ENCODE measurements at regions not wholly inside any gene's neighbourhood (a gene's known extent, or its start where the extent isn't known, plus 50 kb on each side); places are given as distances from the start of the nearest gene placed in this dataset.
"Not testable (repeated sequence)": the region's sequence is repeated elsewhere in the genome, so short reads cannot be mapped to it uniquely, and the experiment has no call there.

DNA sequence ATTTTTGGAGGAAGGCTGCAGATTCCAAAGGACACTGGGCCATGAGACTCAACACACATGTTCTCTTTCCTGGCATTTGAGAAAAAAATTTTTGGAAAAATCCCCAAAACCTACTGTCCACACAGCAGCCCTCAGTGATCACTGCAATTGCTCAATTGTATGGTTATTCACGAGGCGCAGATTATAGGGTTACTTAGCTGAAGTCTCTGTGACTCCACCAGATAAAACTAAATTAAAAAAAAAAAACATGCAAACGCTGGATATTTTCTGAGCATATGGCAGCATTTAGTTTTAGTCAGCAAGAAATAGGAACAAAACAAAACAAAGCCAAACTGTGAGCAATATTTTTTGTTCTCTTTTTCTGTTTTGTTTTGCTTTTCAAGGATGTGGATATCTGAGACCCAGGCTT is 83.8 kb upstream of the FAM20A start:
- in situ Hi-C loops (cut with HindIII; ENCODE audit: low pct_unique_long_range_greater_than_20kb, low sequenced_read_pairs) = no loop called here

DNA sequence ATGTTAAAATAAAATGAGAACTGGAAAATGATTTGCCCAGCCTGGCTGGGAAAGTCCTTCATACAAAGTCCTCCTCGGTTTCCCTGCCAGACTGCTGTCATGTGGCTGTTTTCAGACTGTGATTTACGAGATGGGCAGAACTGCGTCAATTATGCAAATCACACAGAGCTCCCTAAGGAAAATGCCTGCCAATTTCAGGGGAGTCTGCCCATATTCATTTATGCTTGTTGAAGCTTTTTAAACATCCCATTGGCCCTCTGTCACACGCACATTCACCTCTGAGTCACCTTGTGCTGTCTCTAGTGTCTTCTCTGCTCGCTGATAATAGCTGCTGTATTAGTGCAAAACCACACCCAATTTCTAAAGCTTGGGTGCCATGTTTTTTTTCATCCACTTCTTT is 81.7 kb upstream of the FAM20A start:
- in situ Hi-C loops (cut with HindIII; ENCODE audit: low pct_unique_long_range_greater_than_20kb, low sequenced_read_pairs) = no loop called here
- no peak for DNase-seq (ENCODE audit: low read depth)

More for the DNA sequence above, 83.8 kb upstream of the FAM20A start:
- DNase-seq (ENCODE audit: low read depth) = no peak

DNA sequence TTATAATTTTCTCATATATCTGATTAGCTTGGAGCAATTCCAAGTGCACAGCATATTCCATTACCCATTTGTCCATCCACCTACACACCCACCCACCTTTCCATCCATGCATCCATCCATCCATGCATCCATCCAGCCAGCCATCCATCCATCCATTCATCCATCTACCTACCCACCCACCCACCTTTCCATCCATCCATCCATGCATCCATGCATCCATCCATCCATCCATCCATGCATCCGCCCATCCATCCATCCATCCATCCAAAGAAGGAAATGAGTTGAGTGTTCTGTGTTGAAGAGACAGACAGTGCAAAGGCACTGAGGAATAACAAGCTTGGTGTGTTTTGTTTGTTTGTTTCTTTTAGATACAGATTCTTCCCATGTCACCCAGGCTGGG is 78.7 kb upstream of the FAM20A start:
- no peak for DNase-seq (ENCODE audit: low read depth)
- in situ Hi-C loops (cut with HindIII; ENCODE audit: low pct_unique_long_range_greater_than_20kb, low sequenced_read_pairs) = no loop called here

DNA sequence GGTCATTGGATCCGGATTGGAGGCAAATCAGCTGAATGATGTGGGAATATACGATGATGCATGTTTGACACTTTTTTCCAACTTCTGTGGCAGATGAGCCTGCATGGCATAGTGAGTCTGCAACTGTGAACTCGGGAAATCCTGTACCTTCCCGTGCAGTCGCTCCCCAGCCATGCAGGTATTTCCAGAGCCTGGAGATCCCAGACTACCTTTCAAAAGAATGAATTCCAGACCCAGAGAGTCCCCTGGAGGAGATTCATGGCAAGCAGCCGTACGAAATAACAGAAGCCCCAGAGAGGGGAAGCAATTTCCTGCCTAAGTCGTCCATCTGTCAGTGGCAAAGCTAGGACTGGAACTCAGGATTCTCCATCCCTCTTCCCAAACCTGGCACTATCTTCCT is 75.7 kb upstream of the FAM20A start:
- in situ Hi-C loops (cut with HindIII; ENCODE audit: low pct_unique_long_range_greater_than_20kb, low sequenced_read_pairs) = no loop called here
- no peak for DNase-seq (ENCODE audit: low read depth)

DNA sequence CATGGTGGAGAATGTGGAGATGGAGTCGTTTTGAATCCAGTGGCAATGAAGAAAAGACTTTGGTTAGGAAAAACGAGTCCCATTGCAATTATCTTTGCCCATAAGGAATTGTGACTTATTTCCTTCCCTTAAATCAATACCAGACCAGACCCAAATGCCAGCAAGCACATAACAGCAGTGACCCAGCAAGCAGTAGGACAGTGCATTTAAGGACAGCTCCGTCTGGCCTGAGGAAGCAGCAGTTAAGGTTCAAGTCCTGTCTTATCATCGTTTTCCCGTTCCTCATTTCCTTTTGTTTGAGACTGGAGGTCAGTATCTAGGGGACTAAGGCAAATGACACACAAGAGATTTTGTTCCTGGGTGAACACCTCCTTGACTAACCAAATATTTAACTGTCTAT is 74.6 kb upstream of the FAM20A start:
- in situ Hi-C loops (cut with HindIII; ENCODE audit: low pct_unique_long_range_greater_than_20kb, low sequenced_read_pairs) = no loop called here
- DNase-seq (ENCODE audit: low read depth) = no peak

DNA sequence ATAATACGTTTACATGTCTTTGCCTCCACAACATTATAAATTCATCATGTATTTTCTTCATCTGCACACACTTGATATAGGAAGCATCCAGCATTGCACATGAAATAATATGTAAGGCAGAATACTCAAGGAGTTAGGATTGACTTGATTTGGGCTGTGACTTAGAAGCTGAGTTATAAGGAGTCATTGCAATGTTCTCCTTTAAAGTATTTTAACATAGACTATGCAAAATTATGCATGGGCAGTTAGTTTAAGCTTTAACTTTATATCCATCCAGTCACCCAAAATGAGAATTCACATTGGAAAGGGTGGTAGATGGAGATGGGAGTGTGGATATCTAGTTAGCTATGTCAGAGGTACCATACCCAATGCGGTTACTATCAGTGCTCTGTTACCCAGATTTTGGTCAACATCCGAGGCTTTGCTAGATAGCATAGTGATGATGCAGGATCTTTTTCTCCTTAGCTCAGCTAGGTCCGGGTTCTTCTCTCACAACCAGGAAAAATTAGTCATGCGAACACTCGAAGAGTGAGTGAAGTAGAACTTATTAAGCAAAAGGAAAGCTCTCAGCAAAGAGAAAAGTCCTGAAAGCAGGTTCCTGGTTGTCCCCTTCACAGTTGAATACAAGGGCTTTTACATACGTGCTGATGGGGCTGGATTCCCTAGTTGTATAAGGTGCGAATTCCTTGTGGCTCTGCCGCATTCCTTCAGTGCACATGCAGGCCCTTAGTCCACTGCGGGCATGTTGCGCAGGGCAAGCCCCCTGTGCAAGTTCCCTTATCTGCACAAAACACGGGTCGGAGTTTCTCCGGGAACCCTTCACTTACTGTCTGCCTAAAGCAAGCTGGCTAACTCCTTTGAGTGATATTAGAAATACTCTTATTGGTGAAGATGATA is 73.1 kb upstream of the FAM20A start:
- in situ Hi-C loops (cut with HindIII; ENCODE audit: low pct_unique_long_range_greater_than_20kb, low sequenced_read_pairs) = no loop called here
- DNase-seq (ENCODE audit: low read depth) = no peak

DNA sequence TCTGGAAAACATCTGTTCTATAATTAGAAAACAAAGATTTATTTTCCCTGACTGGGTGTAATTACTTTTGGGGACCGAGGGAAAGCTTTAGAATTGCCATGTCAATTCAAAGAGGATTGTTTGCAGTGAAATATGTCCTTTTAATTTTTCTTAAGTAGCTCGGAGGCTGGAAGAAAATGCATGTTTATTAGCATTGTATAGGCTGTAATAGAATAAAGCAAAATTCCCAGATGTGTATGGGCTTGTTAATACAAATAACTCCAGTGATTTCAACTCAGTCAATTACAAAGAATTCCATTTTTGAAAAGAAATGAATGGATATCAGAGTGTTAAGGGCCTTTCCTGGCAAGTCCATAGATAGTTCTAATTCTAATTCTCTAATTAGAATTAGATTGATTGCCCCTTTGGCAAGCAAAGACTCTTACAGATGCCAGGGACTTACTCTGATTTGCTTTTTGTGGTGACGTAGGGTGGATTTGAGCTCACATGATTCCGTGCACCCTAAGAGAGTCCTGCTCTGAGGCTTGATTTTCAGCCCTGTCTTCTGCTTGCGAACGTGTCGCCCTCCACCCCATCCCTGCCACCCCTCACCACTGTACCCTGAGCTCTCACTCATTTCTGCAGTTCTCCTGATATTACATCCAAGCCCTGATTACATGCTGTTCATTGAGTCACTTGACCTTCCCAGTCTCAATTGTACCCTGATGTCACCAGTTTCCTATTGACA is 70.0 kb upstream of the FAM20A start:
- no peak for DNase-seq (ENCODE audit: low read depth)
- in situ Hi-C loops (cut with HindIII; ENCODE audit: low pct_unique_long_range_greater_than_20kb, low sequenced_read_pairs) = no loop called here

DNA sequence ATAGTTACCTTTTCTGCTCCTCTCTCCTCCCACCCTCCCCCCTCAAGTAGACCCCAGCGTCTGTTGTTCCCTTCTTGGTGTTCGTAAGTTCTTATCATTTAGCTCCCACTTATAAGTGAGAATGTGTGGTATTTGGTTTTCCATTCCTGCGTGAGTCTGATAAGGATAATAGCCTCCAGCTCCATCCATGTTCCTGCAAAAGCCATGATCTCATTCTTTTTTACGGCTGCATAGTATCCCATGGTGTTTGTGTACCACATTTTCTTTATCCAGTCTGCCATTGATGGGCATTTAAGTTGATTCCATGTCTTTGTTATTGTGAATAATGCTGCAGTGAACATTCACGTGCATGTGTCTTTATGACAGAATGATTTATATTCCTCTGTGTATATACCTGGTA is 65.3 kb upstream of the FAM20A start:
- in situ Hi-C loops (cut with HindIII; ENCODE audit: low pct_unique_long_range_greater_than_20kb, low sequenced_read_pairs) = not testable (repeated sequence)

DNA sequence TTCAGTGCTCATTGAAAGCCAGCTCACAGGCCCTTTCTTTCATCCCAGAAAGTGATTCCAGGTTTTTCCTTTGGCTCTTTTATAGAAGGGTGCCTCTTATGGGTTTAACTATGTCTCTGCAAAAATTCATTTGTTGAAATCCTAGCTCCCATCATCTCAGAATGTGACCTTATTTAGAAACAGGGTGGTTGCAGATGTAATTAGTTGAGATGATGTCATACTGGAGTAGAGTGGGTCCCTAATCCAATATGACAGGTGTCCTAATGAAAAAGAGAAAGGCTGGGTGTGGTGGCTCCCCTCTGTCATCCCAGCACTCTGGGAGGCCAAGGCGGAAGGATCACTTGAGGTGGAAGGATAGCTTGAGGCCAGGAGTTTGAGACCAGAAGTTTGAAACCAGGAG is 64.2 kb upstream of the FAM20A start:
- in situ Hi-C loops (cut with HindIII; ENCODE audit: low pct_unique_long_range_greater_than_20kb, low sequenced_read_pairs) = no loop called here
- no peak for DNase-seq (ENCODE audit: low read depth)

More for the DNA sequence above, 65.3 kb upstream of the FAM20A start:
- DNase-seq (ENCODE audit: low read depth) = not testable (repeated sequence)

DNA sequence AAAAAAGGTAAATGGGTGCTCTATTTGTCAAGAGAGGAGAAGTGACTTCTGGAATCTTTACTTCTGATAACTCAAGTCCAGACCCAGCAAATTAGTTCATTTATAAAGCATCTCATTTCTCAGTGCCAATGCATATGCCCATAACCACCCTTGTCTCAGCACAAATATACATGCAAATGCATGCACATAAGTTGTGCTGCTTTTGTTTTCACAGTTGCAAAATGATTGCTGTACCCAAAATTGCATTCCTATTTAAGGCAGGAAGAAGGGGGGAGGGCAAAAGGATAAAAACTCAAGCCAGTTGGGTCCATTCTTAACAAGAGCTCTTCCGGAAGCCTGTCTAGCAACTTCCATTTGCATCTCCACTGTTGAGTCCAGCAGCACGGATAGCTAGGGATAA is 61.3 kb upstream of the FAM20A start:
- DNase-seq (ENCODE audit: low read depth) = no peak
- in situ Hi-C loops (cut with HindIII; ENCODE audit: low pct_unique_long_range_greater_than_20kb, low sequenced_read_pairs) = no loop called here

DNA sequence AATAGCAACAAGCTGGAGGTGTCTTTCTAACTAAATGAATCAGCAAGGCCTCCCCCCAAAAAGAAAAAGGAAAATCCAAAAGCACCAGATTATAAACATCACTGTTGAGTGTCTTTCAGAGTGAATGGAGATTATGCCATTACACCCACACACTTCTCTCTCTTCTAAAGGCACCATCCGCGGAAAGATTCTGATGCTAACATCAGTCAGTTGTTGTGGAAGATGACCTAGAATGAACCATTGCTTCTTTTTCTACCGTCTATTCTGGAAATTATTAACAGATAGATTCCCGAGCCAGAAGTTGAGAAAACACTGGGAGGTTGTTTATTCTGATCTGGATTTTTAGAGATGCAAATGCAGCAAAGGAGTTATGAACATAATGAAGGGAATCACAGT is 60.9 kb upstream of the FAM20A start:
- in situ Hi-C loops (cut with HindIII; ENCODE audit: low pct_unique_long_range_greater_than_20kb, low sequenced_read_pairs) = no loop called here
- peak; percentile 2 for DNase-seq (ENCODE audit: low read depth)

DNA sequence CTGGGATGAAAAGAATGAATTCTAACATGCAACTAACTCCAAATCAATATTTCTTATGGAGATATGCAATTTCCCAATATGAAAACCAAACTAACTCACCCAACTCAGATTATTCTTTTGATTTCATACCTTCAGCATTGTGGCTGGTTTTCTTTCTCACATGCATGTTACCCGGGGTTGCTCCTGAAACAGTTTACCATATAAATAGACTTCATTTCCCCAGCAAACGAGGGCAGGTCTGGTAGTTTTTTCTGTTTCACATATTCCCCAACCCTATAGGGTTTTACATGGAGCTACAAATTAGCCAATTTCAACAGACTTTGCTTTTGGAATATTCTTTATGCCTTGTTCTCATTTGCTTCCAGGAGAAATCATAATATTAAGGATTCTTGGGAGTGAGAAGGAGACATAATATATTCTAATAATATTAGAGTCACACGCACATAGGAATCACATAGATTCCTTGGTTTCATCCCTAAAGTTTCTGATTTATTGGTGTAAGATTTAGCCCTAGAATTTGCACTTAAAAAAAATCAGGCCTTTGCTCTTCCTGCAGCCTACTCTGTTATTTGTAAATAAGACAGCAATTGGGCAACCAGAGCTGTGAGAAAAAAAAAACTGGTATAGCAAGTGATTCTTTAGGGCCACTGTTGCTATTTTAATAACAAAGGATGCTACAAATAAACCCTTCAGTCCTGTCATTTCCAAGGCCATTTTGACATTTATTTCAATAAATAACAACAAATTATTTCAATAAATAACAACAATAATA is 60.3 kb upstream of the FAM20A start:
- in situ Hi-C loops (cut with HindIII; ENCODE audit: low pct_unique_long_range_greater_than_20kb, low sequenced_read_pairs) = no loop called here
- DNase-seq (ENCODE audit: low read depth) = no peak

DNA sequence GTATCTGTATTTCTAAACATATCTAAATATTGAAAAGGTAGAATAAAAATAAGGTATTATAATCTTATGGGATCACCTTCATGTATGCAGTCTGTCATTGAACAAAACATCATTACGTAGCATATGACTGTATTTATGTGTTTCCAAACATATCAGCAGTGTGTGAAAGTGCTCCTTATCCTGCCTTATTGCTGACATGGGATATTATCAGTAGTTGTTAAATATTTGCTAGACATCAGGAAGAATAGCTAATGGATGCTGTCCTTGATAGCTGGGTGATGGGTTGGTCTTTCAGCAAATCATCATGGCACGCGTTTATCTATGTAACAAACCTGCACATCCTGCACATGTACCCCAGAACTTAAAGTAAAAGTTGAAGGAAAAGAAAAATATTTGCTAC is 59.1 kb upstream of the FAM20A start:
- no peak for DNase-seq (ENCODE audit: low read depth)
- in situ Hi-C loops (cut with HindIII; ENCODE audit: low pct_unique_long_range_greater_than_20kb, low sequenced_read_pairs) = no loop called here

DNA sequence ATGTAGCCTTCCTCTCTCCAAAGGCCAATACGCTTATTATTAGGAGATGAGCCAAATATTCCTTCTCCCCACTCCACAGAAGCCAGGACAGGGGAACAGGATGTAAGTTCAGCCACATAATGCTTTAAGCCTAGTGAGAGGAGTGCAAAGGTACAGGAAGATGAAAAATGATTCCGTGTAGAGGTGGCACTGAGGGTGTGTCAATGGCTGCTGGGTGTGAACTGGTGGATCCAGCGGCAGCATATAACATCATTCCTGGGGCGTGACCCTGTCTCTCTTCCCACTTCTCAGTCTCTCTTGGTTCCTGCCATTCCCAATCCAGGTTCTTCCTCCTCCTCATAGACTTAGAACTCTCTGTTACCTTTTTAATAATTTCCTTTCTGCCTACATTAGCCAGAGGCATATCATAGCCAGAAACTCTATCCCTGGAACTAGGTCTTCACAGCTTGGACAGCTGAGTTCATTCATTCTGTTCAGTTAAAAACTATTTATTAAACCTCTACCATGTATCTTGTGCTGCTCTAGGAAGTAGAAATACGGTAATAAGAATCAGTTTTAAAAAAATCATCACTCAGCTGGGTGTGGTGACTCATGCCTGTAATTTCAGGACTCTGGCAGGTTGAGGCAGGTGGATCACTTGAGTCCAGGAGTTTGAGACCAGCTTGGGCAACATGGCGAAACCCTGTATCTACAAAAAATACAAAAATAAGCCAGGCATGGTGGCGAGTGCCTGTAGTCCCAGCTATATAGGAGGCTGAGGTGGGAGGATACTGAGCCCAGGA is 58.0 kb upstream of the FAM20A start:
- no peak for DNase-seq (ENCODE audit: low read depth)
- in situ Hi-C loops (cut with HindIII; ENCODE audit: low pct_unique_long_range_greater_than_20kb, low sequenced_read_pairs) = no loop called here

DNA sequence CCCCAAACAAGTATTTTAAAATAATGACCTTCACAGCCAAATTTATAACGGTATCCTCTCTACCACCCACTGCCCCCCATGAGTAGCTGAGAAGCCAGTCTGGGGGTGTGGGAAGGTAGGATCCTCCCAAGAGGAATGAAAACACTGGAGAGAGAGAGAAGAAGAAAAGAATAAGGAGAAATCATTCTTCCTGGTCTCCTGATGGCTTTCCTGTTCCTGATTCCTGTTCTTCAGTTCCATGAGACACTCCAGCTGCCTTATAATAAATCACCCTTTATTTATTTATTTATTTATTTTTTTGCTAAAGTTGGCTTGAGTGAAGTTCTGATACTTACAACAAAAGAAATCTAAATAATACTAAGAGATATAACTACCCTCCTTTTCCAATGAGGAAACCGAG is 56.4 kb upstream of the FAM20A start:
- in situ Hi-C loops (cut with HindIII; ENCODE audit: low pct_unique_long_range_greater_than_20kb, low sequenced_read_pairs) = no loop called here

DNA sequence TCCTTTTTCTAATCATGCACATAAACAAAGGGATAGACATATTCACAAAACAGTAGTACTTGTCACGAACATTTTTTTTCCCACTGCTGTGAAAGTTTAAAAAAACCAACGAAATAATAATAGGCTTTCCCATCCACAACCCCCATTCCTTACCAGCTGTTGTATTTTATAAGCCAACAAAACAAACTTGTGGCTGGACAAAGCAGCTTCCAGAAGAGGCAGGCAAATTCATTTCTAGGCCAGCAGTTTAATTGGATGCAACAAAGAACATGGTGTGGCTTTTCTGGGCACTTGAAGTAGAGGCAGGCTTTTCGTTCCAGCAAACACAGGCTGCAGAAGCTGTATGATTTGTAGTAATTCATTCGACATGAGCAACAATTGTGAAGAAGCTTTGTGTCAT is 56.0 kb upstream of the FAM20A start:
- DNase-seq (ENCODE audit: low read depth) = no peak
- in situ Hi-C loops (cut with HindIII; ENCODE audit: low pct_unique_long_range_greater_than_20kb, low sequenced_read_pairs) = no loop called here

More for the DNA sequence above, 56.4 kb upstream of the FAM20A start:
- no peak for DNase-seq (ENCODE audit: low read depth)

DNA sequence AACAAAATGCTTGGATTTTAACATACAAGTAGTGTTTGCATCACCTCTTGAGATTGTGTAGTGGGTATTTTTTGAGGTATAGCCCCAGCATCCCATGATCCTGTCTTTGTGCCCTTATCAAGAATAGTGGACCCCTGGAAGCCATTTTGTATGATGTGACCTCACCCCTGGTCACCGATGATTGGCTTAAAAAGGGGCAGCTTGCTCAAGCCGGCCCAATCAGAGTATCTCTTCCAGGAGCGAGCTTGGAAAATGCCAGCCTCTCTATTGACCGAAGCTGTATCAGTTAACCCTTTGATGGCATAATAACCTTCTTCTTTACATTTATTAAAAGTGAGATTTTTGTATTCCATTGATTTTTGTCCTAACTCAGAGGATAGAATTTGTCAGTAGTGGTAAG is 55.5 kb upstream of the FAM20A start:
- in situ Hi-C loops (cut with HindIII; ENCODE audit: low pct_unique_long_range_greater_than_20kb, low sequenced_read_pairs) = no loop called here

More for the DNA sequence above, 55.5 kb upstream of the FAM20A start:
- no peak for DNase-seq (ENCODE audit: low read depth)

Data from Caki2 (cell line).